ENCODE measurements at regions not wholly inside any gene's neighbourhood (a gene's known extent, or its start where the extent isn't known, plus 50 kb on each side); places are given as distances from the start of the nearest gene placed in this dataset.

GRCh38 chr1:118504867-118505266 lies 319.8 kb upstream of the SPAG17 start:
- Histone ChIP-seq H3K4me1 (peaks cover 4% of the 10 kb centered on the region), H3K79me2 (no peaks in the 10 kb centered on the region), H3K9me3 (ENCODE audit: control insufficient read depth, low read length) (no peaks in the 10 kb centered on the region), H2AFZ (no peak overlapping the region), H3K9ac (no peak overlapping the region), H3K4me3 (ENCODE audit: low read depth, low read length) (no peak overlapping the region), H3K27ac (no peak overlapping the region), H3K4me2 (ENCODE audit: low read length) (no peak overlapping the region), H3K27me3 (ENCODE audit: control insufficient read depth, insufficient read depth, low read length) (no peaks in the 10 kb centered on the region), H3K36me3 (ENCODE audit: control insufficient read depth, insufficient read depth, low read length) (no peaks in the 10 kb centered on the region)
- TF ChIP-seq CTCF (IDR thresholded peaks at IDR 0.05): no peak

GRCh38 chr1:118504221-118504644 lies 319.2 kb upstream of the SPAG17 start:
- H2AFZ ChIP-seq: peak overlapping the region; percentile 46
- no peaks in the 10 kb centered on the region for H3K36me3 ChIP-seq (ENCODE audit: control insufficient read depth, insufficient read depth, low read length)
- H3K9ac ChIP-seq: no peak overlapping the region
- H3K9me3 ChIP-seq (ENCODE audit: control insufficient read depth, low read length): no peaks in the 10 kb centered on the region
- no peak overlapping the region for H3K4me2 ChIP-seq (ENCODE audit: low read length)
- no peaks in the 10 kb centered on the region for H3K79me2 ChIP-seq
- no peak overlapping the region for H3K27ac ChIP-seq
- H3K4me3 ChIP-seq (ENCODE audit: low read depth, low read length): no peak overlapping the region
- H3K27me3 ChIP-seq (ENCODE audit: control insufficient read depth, insufficient read depth, low read length): no peaks in the 10 kb centered on the region
- TF ChIP-seq CTCF (IDR thresholded peaks at IDR 0.05): no peak
- H3K4me1 ChIP-seq: peaks cover 4% of the 10 kb centered on the region

GRCh38 chr1:118503752-118504151 lies 318.7 kb upstream of the SPAG17 start:
- Histone ChIP-seq H3K27ac (no peak overlapping the region), H3K79me2 (no peaks in the 10 kb centered on the region), H2AFZ (peak overlapping the region; percentile 46), H3K4me2 (ENCODE audit: low read length) (no peak overlapping the region), H3K4me1 (peaks cover 4% of the 10 kb centered on the region), H3K9me3 (ENCODE audit: control insufficient read depth, low read length) (no peaks in the 10 kb centered on the region), H3K27me3 (ENCODE audit: control insufficient read depth, insufficient read depth, low read length) (no peaks in the 10 kb centered on the region), H3K4me3 (ENCODE audit: low read depth, low read length) (no peak overlapping the region), H3K36me3 (ENCODE audit: control insufficient read depth, insufficient read depth, low read length) (no peaks in the 10 kb centered on the region), H3K9ac (no peak overlapping the region)
- no peak for TF ChIP-seq CTCF (IDR thresholded peaks at IDR 0.05)

- Histone ChIP-seq H3K4me3 (ENCODE audit: low read depth, low read length) (no peak overlapping the region), H3K79me2 (no peaks in the 10 kb centered on the region), H3K4me1 (no peaks in the 10 kb centered on the region), H2AFZ (no peak overlapping the region), H3K4me2 (ENCODE audit: low read length) (no peak overlapping the region), H3K27me3 (ENCODE audit: control insufficient read depth, insufficient read depth, low read length) (no peaks in the 10 kb centered on the region), H3K9ac (no peak overlapping the region), H3K27ac (no peak overlapping the region), H3K9me3 (ENCODE audit: control insufficient read depth, low read length) (no peaks in the 10 kb centered on the region), H3K36me3 (ENCODE audit: control insufficient read depth, insufficient read depth, low read length) (no peaks in the 10 kb centered on the region)
- TF ChIP-seq CTCF (IDR thresholded peaks at IDR 0.05): no peak
Observed at GRCh38 chr1:118494998-118495397, 310.0 kb upstream of the SPAG17 start.

- Histone ChIP-seq H3K27me3 (ENCODE audit: control insufficient read depth, insufficient read depth, low read length) (no peaks in the 10 kb centered on the region), H2AFZ (no peak overlapping the region), H3K4me2 (ENCODE audit: low read length) (no peak overlapping the region), H3K79me2 (no peaks in the 10 kb centered on the region), H3K4me1 (no peaks in the 10 kb centered on the region), H3K4me3 (ENCODE audit: low read depth, low read length) (no peak overlapping the region), H3K36me3 (ENCODE audit: control insufficient read depth, insufficient read depth, low read length) (no peaks in the 10 kb centered on the region), H3K27ac (no peak overlapping the region), H3K9ac (no peak overlapping the region), H3K9me3 (ENCODE audit: control insufficient read depth, low read length) (no peaks in the 10 kb centered on the region)
- TF ChIP-seq CTCF (IDR thresholded peaks at IDR 0.05): no peak
Observed at GRCh38 chr1:118488787-118489186, 303.8 kb upstream of the SPAG17 start.

All from parathyroid adenoma (tissue), 2 donors.